ENCODE measurements at regions not wholly inside any gene's neighbourhood (a gene's known extent, or its start where the extent isn't known, plus 50 kb on each side); places are given as distances from the start of the nearest gene placed in this dataset.

GRCh38 chr4:126735294-126736132, 897.2 kb upstream of the INTU start:
- H3K4me3 ChIP-seq (ENCODE audit: low read length), result no peak overlapping the region
- no peaks in the 10 kb centered on the region for H3K4me1 ChIP-seq (ENCODE audit: control insufficient read depth, low read length)
- no peak for TF ChIP-seq CTCF (IDR thresholded peaks at IDR 0.05; ENCODE audit: low read depth, low read length, poor library complexity, severe bottlenecking)
- no peak for TF ChIP-seq EZH2phosphoT487 (IDR thresholded peaks at IDR 0.05; ENCODE audit: borderline replicate concordance, low read length)
- no peaks in the 10 kb centered on the region for H3K36me3 ChIP-seq (ENCODE audit: control insufficient read depth, low read length)
- H4K20me1 ChIP-seq (ENCODE audit: control insufficient read depth, insufficient read depth, low read depth, low read length), result no peaks in the 10 kb centered on the region
- no peaks in the 10 kb centered on the region for H3K27me3 ChIP-seq (ENCODE audit: control insufficient read depth, low read length)
- H3F3A ChIP-seq (ENCODE audit: control insufficient read depth, insufficient read depth), result no peaks in the 10 kb centered on the region
- H3K79me2 ChIP-seq (ENCODE audit: control insufficient read depth, low read length), result no peaks in the 10 kb centered on the region
- no peak overlapping the region for H3K27ac ChIP-seq (ENCODE audit: low read depth, low read length)
- no peak overlapping the region for H3K4me2 ChIP-seq (ENCODE audit: low read length)
- no peaks in the 10 kb centered on the region for H3K9me3 ChIP-seq (ENCODE audit: control insufficient read depth, insufficient read depth, low read length)
- H3K9me2 ChIP-seq (replicated peaks; ENCODE audit: control insufficient read depth, low read length), result no peaks in the 10 kb centered on the region

- Histone ChIP-seq H3K27me3 (ENCODE audit: control insufficient read depth, low read length) (no peaks in the 10 kb centered on the region), H3K4me3 (ENCODE audit: low read length) (no peak overlapping the region)
Observed at GRCh38 chr4:126736133-126736518, 896.6 kb upstream of the INTU start.

GRCh38 chr4:126737899-126738526, 894.7 kb upstream of the INTU start:
- Histone ChIP-seq H3K27me3 (ENCODE audit: control insufficient read depth, low read length) (no peaks in the 10 kb centered on the region), H3K79me2 (ENCODE audit: control insufficient read depth, low read length) (no peaks in the 10 kb centered on the region), H3K4me2 (ENCODE audit: low read length) (no peak overlapping the region), H3K4me1 (ENCODE audit: control insufficient read depth, low read length) (no peaks in the 10 kb centered on the region), H3K9me2 (replicated peaks; ENCODE audit: control insufficient read depth, low read length) (no peaks in the 10 kb centered on the region), H3F3A (ENCODE audit: control insufficient read depth, insufficient read depth) (no peaks in the 10 kb centered on the region), H3K4me3 (ENCODE audit: low read length) (no peak overlapping the region), H4K20me1 (ENCODE audit: control insufficient read depth, insufficient read depth, low read depth, low read length) (no peaks in the 10 kb centered on the region), H3K27ac (ENCODE audit: low read depth, low read length) (no peak overlapping the region), H3K36me3 (ENCODE audit: control insufficient read depth, low read length) (no peaks in the 10 kb centered on the region), H3K9me3 (ENCODE audit: control insufficient read depth, insufficient read depth, low read length) (no peaks in the 10 kb centered on the region)
- TF ChIP-seq EZH2phosphoT487 (IDR thresholded peaks at IDR 0.05; ENCODE audit: borderline replicate concordance, low read length), result no peak
- TF ChIP-seq CTCF (IDR thresholded peaks at IDR 0.05; ENCODE audit: low read depth, low read length, poor library complexity, severe bottlenecking), result no peak

More at GRCh38 chr4:126736133-126736518, 896.6 kb upstream of the INTU start:
- Histone ChIP-seq H3K4me2 (ENCODE audit: low read length) (no peak overlapping the region), H3K36me3 (ENCODE audit: control insufficient read depth, low read length) (no peaks in the 10 kb centered on the region), H3K4me1 (ENCODE audit: control insufficient read depth, low read length) (no peaks in the 10 kb centered on the region), H4K20me1 (ENCODE audit: control insufficient read depth, insufficient read depth, low read depth, low read length) (no peaks in the 10 kb centered on the region), H3K9me2 (replicated peaks; ENCODE audit: control insufficient read depth, low read length) (no peaks in the 10 kb centered on the region), H3F3A (ENCODE audit: control insufficient read depth, insufficient read depth) (no peaks in the 10 kb centered on the region), H3K27ac (ENCODE audit: low read depth, low read length) (no peak overlapping the region), H3K9me3 (ENCODE audit: control insufficient read depth, insufficient read depth, low read length) (no peaks in the 10 kb centered on the region), H3K79me2 (ENCODE audit: control insufficient read depth, low read length) (no peaks in the 10 kb centered on the region)
- TF ChIP-seq EZH2phosphoT487 (IDR thresholded peaks at IDR 0.05; ENCODE audit: borderline replicate concordance, low read length), result no peak
- TF ChIP-seq CTCF (IDR thresholded peaks at IDR 0.05; ENCODE audit: low read depth, low read length, poor library complexity, severe bottlenecking), result no peak
